GM12872 (cell line): ENCODE measurements at regions not wholly inside any gene's neighbourhood (a gene's known extent, or its start where the extent isn't known, plus 50 kb on each side); places are given as distances from the start of the nearest gene placed in this dataset.

Source experiments
- CTCF ChIP-seq: IDR thresholded peaks from 3 replicates; pipeline ENCODE4 v1.5.1; 2011; ENCODE audit warnings: low read depth, mild to moderate bottlenecking, low read length, moderate library complexity; ENCODE audit not compliant: insufficient read depth

GRCh38 chr6:122283884-122284283 lies 115.6 kb upstream of the HSF2 start:
- no peak for TF ChIP-seq CTCF

GRCh38 chr6:122284848-122285247 lies 114.6 kb upstream of the HSF2 start:
- no peak for TF ChIP-seq CTCF

GRCh38 chr6:122285292-122285913 lies 114.0 kb upstream of the HSF2 start:
- no peak for TF ChIP-seq CTCF

GRCh38 chr6:122286512-122286911 lies 112.9 kb upstream of the HSF2 start:
- TF ChIP-seq CTCF: no peak

- TF ChIP-seq CTCF: no peak
These were observed 109.5 kb upstream of the HSF2 start for GRCh38 chr6:122289762-122290539.

- TF ChIP-seq CTCF: no peak
These were observed 102.4 kb upstream of the HSF2 start for GRCh38 chr6:122297010-122297409.

- TF ChIP-seq CTCF: no peak
These were observed 97.4 kb upstream of the HSF2 start for GRCh38 chr6:122302067-122302466.
